Upper lobe of left lung (tissue), 4 donors: ENCODE measurements at regions not wholly inside any gene's neighbourhood (a gene's known extent, or its start where the extent isn't known, plus 50 kb on each side); places are given as distances from the start of the nearest gene placed in this dataset.

Source experiments
- CTCF ChIP-seq, 6 experiments: fragments of 450-650 bp in 4 of 6; fragments of 200-600 bp in 2 of 6; sonication (generic) in 2 of 6; IDR thresholded peaks; one replicate each; pipeline ENCODE4 v1.5.1; 2016 to 2019; ENCODE audit warnings: antibody characterized with exemption in 6 of 6
- EP300 ChIP-seq, 4 donors: sonication (generic); formaldehyde crosslinking; IDR thresholded peaks; one replicate each; pipeline ENCODE4 v1.5.1; 2017; ENCODE audit warnings: antibody characterized with exemption in 4 of 4, control low read depth in 2 of 4
- POLR2A ChIP-seq, 4 donors: fragments of 450-650 bp; IDR thresholded peaks; one replicate each; pipeline ENCODE4 v1.5.1; 2016 to 2017; ENCODE audit warnings: antibody characterized with exemption in 4 of 4, mild to moderate bottlenecking in 2 of 4
- POLR2AphosphoS5 ChIP-seq, 2 donors: sonication (generic); formaldehyde crosslinking; IDR thresholded peaks; one replicate each; pipeline ENCODE4 v1.5.1; 2017; ENCODE audit warnings: antibody characterized with exemption in 2 of 2

DNA sequence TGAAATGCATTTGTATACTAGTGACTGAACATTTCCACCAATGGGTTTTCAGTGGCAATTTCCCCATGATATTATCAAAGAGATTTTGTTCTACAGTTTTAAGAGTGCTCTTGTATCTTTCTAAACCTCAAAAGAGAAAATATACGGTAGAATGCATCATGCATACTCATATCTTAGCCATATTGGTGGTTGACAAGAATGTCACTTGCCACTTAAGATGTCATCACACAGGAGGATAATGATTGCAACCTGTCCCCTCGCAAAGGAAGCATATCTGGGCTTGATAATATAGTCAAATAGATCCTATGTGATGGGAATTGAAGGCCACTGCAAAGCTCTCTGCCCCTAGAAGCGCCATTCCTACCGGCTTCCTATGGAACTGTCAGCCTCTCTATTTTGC lies 79.3 kb upstream of the ARMC3 start:
- no peak for TF ChIP-seq CTCF (IDR thresholded peaks at IDR 0.05)
- no peak for TF ChIP-seq POLR2A (IDR thresholded peaks at IDR 0.05)
- no peak for TF ChIP-seq POLR2AphosphoS5 (IDR thresholded peaks at IDR 0.05)
- TF ChIP-seq EP300 (IDR thresholded peaks at IDR 0.05) = no peak
